GM19023 (cell line): ENCODE measurements at regions not wholly inside any gene's neighbourhood (a gene's known extent, or its start where the extent isn't known, plus 50 kb on each side); places are given as distances from the start of the nearest gene placed in this dataset.

Experiments used
- ATAC-seq: cut with Tn5 transposase; IDR thresholded peaks from one replicate; pipeline ENCODE4 v1.9.1; 2021; ENCODE audit warnings: mild to moderate bottlenecking, moderate library complexity; ENCODE audit not compliant: unreplicated experiment

DNA sequence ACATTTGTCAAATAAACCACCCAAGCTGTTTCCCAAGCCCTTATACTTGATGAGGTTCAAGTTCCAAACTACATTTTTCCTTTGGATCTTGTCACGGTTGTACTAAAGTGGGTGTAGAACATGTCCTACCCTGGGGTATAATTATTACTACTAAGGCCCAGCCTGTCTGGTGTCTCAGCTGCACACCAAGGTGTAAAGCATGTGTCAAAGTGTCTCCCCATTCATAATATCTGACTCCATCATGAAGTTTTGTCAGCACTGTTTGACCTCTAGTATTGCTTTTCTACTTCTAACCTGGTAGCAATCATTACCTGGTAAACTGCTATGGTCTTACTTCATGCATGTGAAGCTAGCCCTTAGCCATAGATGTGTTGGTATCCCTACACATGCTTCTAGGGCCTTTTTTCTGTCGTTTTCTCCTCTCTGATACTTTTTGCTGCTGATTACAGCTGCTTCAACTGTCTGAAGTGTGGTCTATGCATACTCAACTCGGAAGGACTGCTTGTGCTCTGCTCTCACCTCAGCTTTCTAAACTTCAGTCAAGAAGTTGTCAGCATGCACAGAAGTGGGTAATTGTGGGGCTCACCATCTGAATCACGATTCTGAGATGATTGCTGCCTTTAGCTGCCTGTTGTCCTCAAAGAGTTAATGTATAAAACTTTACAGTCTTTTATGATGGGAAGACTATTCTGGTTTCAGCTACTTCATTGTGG lies 445.7 kb upstream of the TRIB2 start:
- ATAC-seq = peak; percentile 55

DNA sequence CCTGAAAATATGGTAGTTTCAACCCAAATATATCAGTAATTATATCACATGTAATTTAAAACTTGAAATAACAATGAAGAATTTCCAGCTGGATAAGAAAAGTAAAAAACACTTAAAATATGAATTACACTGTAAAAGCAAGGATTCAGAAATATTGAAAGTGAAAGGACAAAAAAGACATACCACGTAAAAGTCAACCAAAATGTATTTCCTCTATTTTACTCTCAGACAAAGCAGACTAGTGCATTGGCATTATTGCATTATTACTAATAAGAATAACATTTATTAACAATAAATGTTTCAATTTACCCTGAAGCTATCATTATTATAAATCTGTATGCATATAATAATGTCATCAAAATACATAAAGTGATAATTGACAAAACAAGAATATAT lies 445.1 kb upstream of the TRIB2 start:
- peak; percentile 5 for ATAC-seq

GRCh38 chr2:12273111-12273510 lies 443.6 kb upstream of the TRIB2 start:
- no peak for ATAC-seq

GRCh38 chr2:12274591-12274990 lies 442.1 kb upstream of the TRIB2 start:
- no peak for ATAC-seq

- ATAC-seq = no peak
Measured at GRCh38 chr2:12277241-12278034, 439.3 kb upstream of the TRIB2 start.

GRCh38 chr2:12278217-12278750 lies 438.5 kb upstream of the TRIB2 start:
- ATAC-seq = no peak

GRCh38 chr2:12282780-12283695 lies 433.7 kb upstream of the TRIB2 start:
- ATAC-seq = no peak

GRCh38 chr2:12284037-12284436 lies 432.7 kb upstream of the TRIB2 start:
- ATAC-seq = no peak

- ATAC-seq = no peak
Measured at GRCh38 chr2:12284487-12284886, 432.2 kb upstream of the TRIB2 start.

GRCh38 chr2:12286347-12286746 lies 430.4 kb upstream of the TRIB2 start:
- no peak for ATAC-seq

- ATAC-seq = no peak
Measured at GRCh38 chr2:12287220-12287751, 429.4 kb upstream of the TRIB2 start.

DNA sequence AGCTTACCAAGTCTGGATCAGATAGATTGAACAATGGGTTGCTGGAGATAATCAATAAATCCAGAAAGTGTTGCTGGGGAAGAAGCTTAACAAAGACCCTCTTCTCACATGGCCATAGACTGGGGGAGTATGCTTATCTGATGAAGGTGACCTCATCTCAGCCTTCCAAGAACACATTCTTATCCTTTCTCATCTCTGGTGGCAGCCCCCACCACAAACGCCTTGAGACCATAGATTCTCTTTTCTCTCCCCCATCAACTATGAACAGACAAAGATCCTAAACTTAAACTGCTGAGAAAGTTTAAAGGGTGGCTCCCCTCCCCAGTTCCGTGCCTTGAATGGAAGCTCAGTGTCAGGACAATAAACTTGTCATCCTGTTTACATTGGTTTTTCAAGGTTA lies 428.7 kb upstream of the TRIB2 start:
- ATAC-seq = no peak

DNA sequence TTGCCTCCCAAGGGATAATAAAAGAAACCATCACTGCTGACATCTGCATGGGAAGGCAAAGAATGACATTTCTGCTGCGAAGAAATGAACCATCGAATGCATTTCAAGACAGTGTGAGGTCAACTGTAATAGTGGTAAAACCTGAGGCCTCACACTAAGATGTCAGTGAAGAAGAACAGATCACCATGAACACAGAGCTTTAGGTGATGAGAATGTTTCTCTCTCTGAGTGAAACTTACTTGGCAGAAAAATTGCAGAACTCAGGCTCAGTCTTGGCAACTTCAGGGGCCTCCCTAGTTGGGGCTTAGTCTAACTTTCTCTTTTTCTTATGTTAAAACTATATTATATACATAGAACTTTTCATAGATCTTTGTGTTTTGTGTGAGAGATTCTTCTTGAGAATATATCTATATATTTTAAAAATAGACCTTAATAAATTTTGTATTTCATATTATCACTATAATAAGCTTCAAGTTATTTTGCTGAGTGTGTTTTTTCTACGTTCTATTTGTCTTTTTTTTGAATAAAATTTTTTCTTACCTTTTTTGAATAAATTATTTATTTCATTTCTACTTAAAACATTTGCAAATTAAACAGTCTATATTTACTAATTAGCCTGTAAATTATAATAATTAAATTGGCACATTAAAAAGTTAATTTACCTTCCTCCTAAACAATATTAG lies 427.5 kb upstream of the TRIB2 start:
- ATAC-seq = no peak

GRCh38 chr2:12291303-12291702 lies 425.4 kb upstream of the TRIB2 start:
- no peak for ATAC-seq

GRCh38 chr2:12293874-12294273 lies 422.9 kb upstream of the TRIB2 start:
- ATAC-seq = peak; percentile 89

DNA sequence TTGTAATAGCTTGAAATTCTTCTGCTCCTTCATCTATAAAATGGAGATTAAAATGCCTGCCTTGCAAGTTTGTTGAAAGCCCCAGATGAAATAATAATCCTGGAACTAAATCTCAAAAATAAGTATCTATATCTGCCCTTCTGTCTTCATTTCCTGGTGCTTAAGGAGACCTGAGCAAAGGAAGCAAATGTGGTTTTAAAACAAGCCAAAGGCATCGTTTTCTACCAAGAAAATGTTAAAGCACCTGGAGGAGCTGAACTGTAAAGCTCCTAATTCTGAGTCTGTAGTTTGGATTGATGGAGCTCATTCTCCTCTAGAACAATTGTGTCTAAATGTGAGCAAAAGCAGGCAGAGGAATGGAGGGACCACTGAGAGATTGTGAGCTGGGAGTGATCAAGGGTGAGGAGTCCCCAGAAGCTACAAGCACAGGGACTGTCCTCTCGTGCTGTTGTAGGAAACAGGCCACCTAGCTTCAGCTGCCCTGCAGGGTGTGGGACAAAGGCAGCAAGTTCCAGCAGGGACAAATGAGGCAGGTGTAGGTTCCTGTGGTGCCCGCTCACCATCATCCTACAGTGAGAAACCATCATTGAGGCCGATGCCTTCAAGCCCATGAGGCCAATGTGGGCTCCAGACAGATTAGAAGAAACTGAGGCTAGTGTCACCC lies 420.7 kb upstream of the TRIB2 start:
- ATAC-seq = no peak

GRCh38 chr2:12296915-12297314 lies 419.8 kb upstream of the TRIB2 start:
- ATAC-seq = no peak

GRCh38 chr2:12298352-12298751 lies 418.4 kb upstream of the TRIB2 start:
- no peak for ATAC-seq

DNA sequence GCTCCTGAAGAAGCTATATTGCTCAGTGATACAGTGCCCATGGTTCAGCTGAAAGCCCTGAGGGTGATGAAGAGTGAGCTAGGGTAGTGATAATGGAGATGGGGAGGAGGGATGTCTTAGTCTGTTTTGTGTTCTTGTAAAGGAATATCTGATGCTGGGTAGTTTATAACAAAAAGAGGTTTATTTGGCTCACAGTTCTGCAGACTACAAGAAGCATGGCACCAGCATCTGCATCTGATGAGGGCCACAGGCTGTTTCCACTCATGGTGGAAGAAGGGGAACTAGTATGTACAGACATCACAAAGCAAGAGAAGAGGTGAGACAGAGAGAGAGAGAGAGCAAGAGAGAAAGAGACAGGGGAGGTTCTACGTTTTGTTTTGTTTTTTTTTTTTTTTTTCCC lies 417.3 kb upstream of the TRIB2 start:
- no peak for ATAC-seq
